GM19023 (cell line): ENCODE measurements at regions not wholly inside any gene's neighbourhood (a gene's known extent, or its start where the extent isn't known, plus 50 kb on each side); places are given as distances from the start of the nearest gene placed in this dataset.

Experiments
- ATAC-seq: cut with Tn5 transposase; IDR thresholded peaks from one replicate; pipeline ENCODE4 v1.9.1; 2021; ENCODE audit warnings: mild to moderate bottlenecking, moderate library complexity; ENCODE audit not compliant: unreplicated experiment

- ATAC-seq = no peak
Observed at GRCh38 chr18:24663026-24663425, 202.6 kb downstream of the HRH4 start.

GRCh38 chr18:24669015-24669414 lies 208.6 kb downstream of the HRH4 start:
- ATAC-seq = no peak

DNA sequence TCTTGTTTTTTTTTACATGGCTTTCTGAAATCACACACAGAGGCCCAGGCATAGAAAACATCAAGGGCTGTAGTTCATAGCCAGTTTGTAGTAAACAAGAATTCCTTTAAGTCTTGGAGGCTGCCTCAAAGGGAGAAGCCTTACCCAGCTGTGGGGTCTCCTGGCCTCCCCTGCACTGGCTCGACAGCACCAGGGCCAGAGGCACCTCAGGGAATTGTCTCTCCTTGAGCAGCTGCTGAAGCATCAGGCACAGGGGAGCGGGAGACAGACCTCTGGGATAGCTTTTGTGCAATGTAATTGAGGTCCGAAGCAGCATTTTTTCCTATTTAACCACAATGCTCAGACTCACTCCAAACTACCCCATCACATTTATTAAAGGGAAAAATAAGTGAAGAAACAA lies 209.1 kb downstream of the HRH4 start:
- ATAC-seq = no peak

- ATAC-seq = no peak
Observed at GRCh38 chr18:24672165-24672941, 211.9 kb downstream of the HRH4 start.

- ATAC-seq = no peak
Observed at GRCh38 chr18:24674200-24674599, 213.8 kb downstream of the HRH4 start.

- ATAC-seq = no peak
Observed at GRCh38 chr18:24674605-24675004, 214.2 kb downstream of the HRH4 start.

- no peak for ATAC-seq
Observed at GRCh38 chr18:24677011-24677410, 216.6 kb downstream of the HRH4 start.

DNA sequence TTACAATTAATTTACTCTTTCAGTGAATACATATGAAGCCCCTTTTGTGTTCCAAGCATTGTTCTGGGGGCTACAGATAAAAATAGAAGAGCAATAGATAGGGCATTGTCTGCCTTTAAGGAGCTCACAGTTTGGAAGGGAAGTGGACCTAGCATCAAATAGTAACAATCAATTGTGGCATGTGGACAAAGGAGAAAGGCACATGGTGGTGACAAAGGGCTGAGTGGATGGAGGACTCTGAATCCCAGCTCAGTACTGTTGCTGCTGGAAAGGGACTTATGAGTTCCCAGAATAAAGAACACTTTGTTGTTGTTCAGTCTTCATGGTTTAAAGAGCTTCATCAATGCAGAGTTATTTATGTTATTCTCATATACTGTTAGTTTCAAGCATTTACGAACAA lies 217.7 kb downstream of the HRH4 start:
- ATAC-seq = no peak

DNA sequence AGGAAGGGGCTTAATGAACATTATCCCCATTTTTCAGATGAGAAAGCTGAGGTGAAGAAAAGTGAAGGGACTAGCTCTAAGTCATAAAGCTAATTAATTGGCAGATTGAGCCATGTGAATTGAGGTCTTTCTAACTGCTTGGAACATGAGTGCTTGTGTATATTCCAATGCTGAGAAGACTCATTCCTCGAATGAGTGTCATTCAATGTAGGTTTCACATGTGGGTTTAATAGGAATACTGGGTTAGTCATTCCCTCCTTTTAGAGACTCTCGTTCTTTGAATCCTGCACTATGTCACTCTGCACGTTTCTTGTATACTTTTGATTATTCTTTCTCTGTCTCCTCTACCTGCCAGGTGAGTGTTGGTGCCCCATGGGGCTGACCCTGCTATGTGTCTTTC lies 218.2 kb downstream of the HRH4 start:
- no peak for ATAC-seq

- ATAC-seq = no peak
Observed at GRCh38 chr18:24679062-24679461, 218.6 kb downstream of the HRH4 start.

GRCh38 chr18:24683925-24684324 lies 223.5 kb downstream of the HRH4 start:
- ATAC-seq = no peak

DNA sequence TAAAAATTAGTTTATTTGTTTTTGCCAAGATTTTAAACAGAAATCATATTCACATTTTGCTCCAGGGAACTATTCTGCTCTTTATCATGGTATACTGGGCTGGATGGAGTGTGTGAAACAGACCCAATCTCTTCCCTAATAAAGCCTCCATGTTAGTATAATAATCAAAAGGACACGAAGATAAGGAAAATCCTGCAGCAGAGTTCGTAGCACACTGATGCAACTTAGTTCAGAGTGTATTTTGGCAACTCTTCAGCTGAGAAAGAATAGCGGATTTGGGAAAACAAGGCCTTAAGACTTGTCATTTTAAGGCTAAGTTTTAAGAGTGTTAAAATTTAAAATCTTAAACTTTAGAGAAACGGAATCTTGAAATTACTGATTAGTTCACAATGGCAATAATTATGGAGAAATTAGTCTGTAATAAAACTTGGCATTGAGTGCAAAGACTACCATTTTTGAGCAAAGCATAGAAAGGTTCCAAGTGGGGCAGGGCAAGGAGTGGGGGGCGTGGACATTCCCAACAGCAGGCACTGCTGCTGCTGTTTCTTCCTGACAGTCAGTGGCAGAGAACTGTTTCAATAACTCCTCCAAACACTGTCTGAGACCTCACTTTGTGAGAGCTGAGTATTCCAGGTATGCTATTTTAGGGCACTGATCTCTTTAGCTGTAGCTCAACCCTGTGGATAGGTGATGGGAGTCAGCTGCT lies 225.0 kb downstream of the HRH4 start:
- no peak for ATAC-seq

GRCh38 chr18:24695168-24695567 lies 234.7 kb downstream of the HRH4 start:
- ATAC-seq = no peak

GRCh38 chr18:24702001-24702515 lies 241.6 kb downstream of the HRH4 start:
- no peak for ATAC-seq

- no peak for ATAC-seq
Observed at GRCh38 chr18:24703316-24703715, 242.9 kb downstream of the HRH4 start.

DNA sequence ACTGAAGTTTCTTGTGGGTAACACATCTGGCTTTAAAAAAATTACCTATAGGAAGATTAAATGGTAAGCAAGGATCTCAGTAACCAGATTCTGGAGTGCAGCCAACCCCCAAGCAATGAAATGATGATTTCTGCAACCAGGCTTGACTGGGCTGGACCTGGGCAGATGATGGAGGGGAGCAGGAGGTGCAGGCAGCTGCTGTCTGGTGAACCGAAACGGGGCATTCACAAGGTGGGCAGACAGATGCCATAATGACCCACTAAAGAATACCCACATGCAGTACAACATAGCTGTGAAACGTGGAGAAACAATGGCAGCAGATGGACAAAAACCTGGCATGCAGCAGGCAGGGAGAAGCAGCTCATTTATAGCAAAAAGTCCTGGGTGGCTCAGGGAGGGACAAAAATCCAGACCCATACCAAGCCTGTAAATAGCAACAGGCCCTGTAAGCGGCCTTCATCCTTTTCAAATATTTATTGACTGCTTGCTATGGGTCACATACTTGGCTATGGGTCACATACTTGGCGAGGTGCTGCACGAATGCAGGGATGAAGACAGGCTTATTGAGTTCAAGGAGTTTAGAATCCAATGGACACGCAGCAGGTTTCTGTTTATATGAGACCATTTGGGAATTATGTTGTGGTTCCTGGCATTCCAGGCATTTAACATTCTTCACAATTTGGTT lies 244.7 kb downstream of the HRH4 start:
- no peak for ATAC-seq

DNA sequence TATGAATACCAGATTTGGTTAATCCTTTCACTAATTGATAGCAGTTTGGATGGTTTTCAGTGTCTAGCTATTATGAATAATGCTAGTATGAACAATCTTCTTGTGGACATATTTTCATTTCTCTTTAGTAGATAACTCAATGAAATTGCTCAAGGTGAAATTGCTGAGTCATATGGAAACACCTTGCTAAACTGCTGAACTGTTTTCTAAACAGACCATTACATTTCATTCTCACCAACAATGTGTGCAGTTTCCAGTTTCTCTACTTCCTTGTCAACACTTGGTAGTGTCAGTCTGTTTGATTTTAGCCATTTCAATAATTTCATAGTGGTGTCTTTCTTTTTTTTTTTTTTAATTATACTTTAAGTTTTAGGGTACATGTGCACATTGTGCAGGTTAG lies 250.0 kb downstream of the HRH4 start:
- ATAC-seq = no peak

- no peak for ATAC-seq
Observed at GRCh38 chr18:24719791-24720190, 259.4 kb downstream of the HRH4 start.

DNA sequence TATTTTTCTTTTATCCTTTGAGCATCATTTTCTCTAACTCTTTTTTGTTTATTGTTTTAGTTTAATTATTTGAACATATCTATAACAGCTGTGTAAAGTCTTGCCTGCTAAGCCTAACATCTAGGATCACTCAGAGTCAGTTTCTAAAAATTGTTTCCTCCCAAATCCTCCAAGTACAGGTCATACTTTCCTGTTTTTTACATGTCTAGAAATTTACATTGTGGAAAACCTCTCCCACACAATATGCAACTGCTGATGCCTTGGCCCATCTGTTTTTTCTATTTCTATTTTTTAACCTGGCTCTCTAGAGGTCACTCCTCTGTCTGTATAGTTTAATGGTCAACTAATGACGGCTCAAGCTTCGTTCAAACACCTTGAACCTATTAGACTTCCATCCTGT lies 261.0 kb downstream of the HRH4 start:
- ATAC-seq = no peak

DNA sequence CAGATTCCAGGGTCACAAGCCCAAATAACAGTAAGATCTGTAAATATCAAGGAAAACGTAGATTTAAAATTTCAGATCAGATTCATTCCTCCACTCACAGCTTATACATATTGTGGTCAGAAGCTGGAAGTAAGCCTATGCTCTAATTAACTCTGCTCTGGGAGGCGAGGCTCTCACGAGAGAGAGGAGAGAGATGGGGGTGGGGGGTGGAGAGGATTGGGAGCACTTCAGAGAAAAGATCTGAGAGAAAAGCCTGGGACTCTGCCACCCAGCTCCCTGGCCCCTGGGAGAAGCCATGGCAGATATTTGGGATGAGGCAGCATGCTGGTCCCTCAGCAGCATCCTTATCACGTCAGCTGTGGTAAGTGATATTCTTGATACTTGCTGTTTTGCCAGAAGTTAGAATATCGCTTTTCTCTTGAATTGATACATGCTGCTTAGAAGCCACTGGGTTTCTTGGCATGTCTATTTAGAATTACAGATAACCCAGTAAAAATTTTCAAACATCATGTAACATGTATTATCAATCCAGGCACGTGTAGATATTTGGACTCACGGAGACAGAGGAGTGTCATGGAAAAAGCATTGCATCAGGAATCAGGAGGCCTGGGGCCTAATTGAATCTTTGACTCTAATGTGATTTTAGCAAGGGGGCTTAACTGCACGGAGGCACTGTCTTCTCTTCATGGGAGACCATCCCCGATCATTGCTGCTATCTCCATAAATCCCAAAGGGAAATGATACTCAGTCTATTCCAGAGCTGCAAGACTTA lies 265.4 kb downstream of the HRH4 start:
- ATAC-seq = no peak
